Smooth muscle cell (in vitro differentiated cells): ENCODE measurements at regions not wholly inside any gene's neighbourhood (a gene's known extent, or its start where the extent isn't known, plus 50 kb on each side); places are given as distances from the start of the nearest gene placed in this dataset.

Experiments used
- DNase-seq: peaks from one replicate; lab custom pipeline; 2025; ENCODE audit not compliant: unreplicated experiment; lab: John Stamatoyannopoulos, UW
- H2AFZ ChIP-seq: fragments of 200-600 bp; sonication (generic); 2 replicates; pipeline ENCODE4 v1.6.0; 2016; ENCODE audit warnings: antibody characterized with exemption, low read depth, mild to moderate bottlenecking
- H3F3A ChIP-seq: fragments of 200-600 bp; sonication (generic); 2 replicates; pipeline ENCODE4 v1.6.0; 2017; ENCODE audit warnings: antibody characterized with exemption, low read depth
- H3K27ac ChIP-seq: fragments of 200-600 bp; sonication (generic); 2 replicates; pipeline ENCODE4 v1.5.1; 2016; ENCODE audit warnings: low read depth, mild to moderate bottlenecking
- H3K27me3 ChIP-seq: fragments of 200-600 bp; sonication (generic); 2 replicates; pipeline ENCODE4 v1.6.1; 2016; ENCODE audit warnings: low read depth, mild to moderate bottlenecking
- H3K36me3 ChIP-seq: fragments of 200-600 bp; sonication (generic); 2 replicates; pipeline ENCODE4 v1.5.1; 2016; ENCODE audit warnings: low read depth
- H3K4me1 ChIP-seq: fragments of 200-600 bp; sonication (generic); 2 replicates; pipeline ENCODE4 v1.5.1; 2016; ENCODE audit warnings: low read depth
- H3K4me2 ChIP-seq: fragments of 200-600 bp; sonication (generic); 2 replicates; pipeline ENCODE4 v1.6.0; 2016; ENCODE audit warnings: mild to moderate bottlenecking
- H3K4me3 ChIP-seq: fragments of 200-600 bp; sonication (generic); 2 replicates; pipeline ENCODE4 v1.5.1; 2016; ENCODE audit warnings: mild to moderate bottlenecking
- H3K79me2 ChIP-seq: fragments of 200-600 bp; sonication (generic); 2 replicates; pipeline ENCODE4 v1.6.0; 2016; ENCODE audit warnings: low read depth, mild to moderate bottlenecking
- H3K9ac ChIP-seq: fragments of 200-600 bp; sonication (generic); 2 replicates; pipeline ENCODE4 v1.6.0; 2016; ENCODE audit warnings: low read depth
- H3K9me3 ChIP-seq: fragments of 200-600 bp; sonication (generic); replicated peaks from 2 replicates; pipeline ENCODE4 v1.5.1; 2016; ENCODE audit warnings: low read depth
- H4K20me1 ChIP-seq: fragments of 200-600 bp; sonication (generic); 2 replicates; pipeline ENCODE4 v1.6.0; 2016; ENCODE audit warnings: low read depth
- CTCF ChIP-seq: fragments of 200-600 bp; sonication (generic); IDR thresholded peaks from 2 replicates; pipeline ENCODE4 v1.5.1; 2017; ENCODE audit warnings: borderline replicate concordance, mild to moderate bottlenecking, antibody characterized with exemption; ENCODE audit not compliant: insufficient read depth, poor library complexity, severe bottlenecking
- WGBS: methylation state at CpG from one replicate; pipeline ENCODE4 v1.1.7; 2016; ENCODE audit warnings: low lambda C conversion rate; 5-methylcytosine and 5-hydroxymethylcytosine counted together

GRCh38 chr17:13740686-13741085, 139.0 kb upstream of the HS3ST3A1 start:
- Histone ChIP-seq H3K4me3 (no peak overlapping the region), H3K9ac (no peak overlapping the region), H3K36me3 (no peaks in the 10 kb centered on the region), H3F3A (peaks cover 24% of the 10 kb centered on the region), H3K4me1 (peaks cover 3% of the 10 kb centered on the region), H3K27ac (peak overlapping the region; percentile 69), H3K27me3 (peaks cover 13% of the 10 kb centered on the region), H2AFZ (peak overlapping the region; percentile 27), H3K79me2 (no peaks in the 10 kb centered on the region), H3K4me2 (peak overlapping the region; percentile 60), H3K9me3 (no peaks in the 10 kb centered on the region), H4K20me1 (no peaks in the 10 kb centered on the region)
- WGBS: 34% methylated on average over 3 of the region's 3 CpGs
- TF ChIP-seq CTCF: no peak
- no peak for DNase-seq

GRCh38 chr17:13741744-13742143, 140.0 kb upstream of the HS3ST3A1 start:
- Histone ChIP-seq H3K4me1 (peaks cover 3% of the 10 kb centered on the region), H3K9ac (no peak overlapping the region), H3K79me2 (no peaks in the 10 kb centered on the region), H3K4me2 (peak overlapping the region; percentile 60), H2AFZ (no peak overlapping the region), H3K27ac (peak overlapping the region; percentile 69), H3K9me3 (no peaks in the 10 kb centered on the region), H4K20me1 (no peaks in the 10 kb centered on the region), H3F3A (peaks cover 18% of the 10 kb centered on the region), H3K4me3 (no peak overlapping the region), H3K36me3 (no peaks in the 10 kb centered on the region), H3K27me3 (peaks cover 13% of the 10 kb centered on the region)
- no peak for DNase-seq
- 55% methylated on average over 1 of the region's 1 CpG for WGBS
- TF ChIP-seq CTCF: no peak

GRCh38 chr17:13743906-13744305, 142.2 kb upstream of the HS3ST3A1 start:
- H3K9ac ChIP-seq: no peak overlapping the region
- H3K9me3 ChIP-seq: no peaks in the 10 kb centered on the region
- H2AFZ ChIP-seq: no peak overlapping the region
- H3K4me2 ChIP-seq: no peak overlapping the region
- H3F3A ChIP-seq: peaks cover 3% of the 10 kb centered on the region
- no peaks in the 10 kb centered on the region for H3K36me3 ChIP-seq
- no peak for DNase-seq
- 80% methylated on average over 3 of the region's 3 CpGs for WGBS
- peaks cover 3% of the 10 kb centered on the region for H3K4me1 ChIP-seq
- H3K27ac ChIP-seq: peak overlapping the region; percentile 4
- H3K4me3 ChIP-seq: no peak overlapping the region
- peaks cover 13% of the 10 kb centered on the region for H3K27me3 ChIP-seq
- no peak for TF ChIP-seq CTCF
- H4K20me1 ChIP-seq: no peaks in the 10 kb centered on the region
- H3K79me2 ChIP-seq: no peaks in the 10 kb centered on the region

- H3F3A ChIP-seq: peaks cover 21% of the 10 kb centered on the region
- H3K36me3 ChIP-seq: no peaks in the 10 kb centered on the region
- H3K27me3 ChIP-seq: peaks cover 13% of the 10 kb centered on the region
- DNase-seq: no peak
- H3K27ac ChIP-seq: peak overlapping the region; percentile 12
- peaks cover 17% of the 10 kb centered on the region for H3K4me1 ChIP-seq
- WGBS: 7% methylated on average over 9 of the region's 9 CpGs
- TF ChIP-seq CTCF: no peak
- peak overlapping the region; percentile 78 for H2AFZ ChIP-seq
- H3K4me2 ChIP-seq: peak overlapping the region; percentile 80
- no peaks in the 10 kb centered on the region for H4K20me1 ChIP-seq
- no peaks in the 10 kb centered on the region for H3K9me3 ChIP-seq
- no peak overlapping the region for H3K9ac ChIP-seq
- H3K79me2 ChIP-seq: no peaks in the 10 kb centered on the region
- H3K4me3 ChIP-seq: no peak overlapping the region
Measured at GRCh38 chr17:13746404-13746803, 144.7 kb upstream of the HS3ST3A1 start.
